Prostate gland (tissue), 2 donors: ENCODE measurements at regions not wholly inside any gene's neighbourhood (a gene's known extent, or its start where the extent isn't known, plus 50 kb on each side); places are given as distances from the start of the nearest gene placed in this dataset.

ENCODE experiments used
- DNase-seq: peaks from one replicate; pipeline ENCODE4 v3.0.0-alpha.2; 2019; ENCODE audit warnings: low spot score
- H3K27ac ChIP-seq, 2 donors: fragments of 200-600 bp; sonication (generic); 2 replicates each; pipeline ENCODE4 v1.5.1; 2017 to 2019
- H3K27me3 ChIP-seq: fragments of 200-600 bp; sonication (generic); replicated peaks from 2 replicates; pipeline ENCODE4 v1.5.1; 2019; ENCODE audit not compliant: insufficient read depth
- H3K36me3 ChIP-seq, 2 donors: fragments of 200-600 bp; sonication (generic); 1 replicate in 1 of 2; 2 replicates in 1 of 2; pipeline versions ENCODE4 v1.5.1 to v1.8.1; 2017 to 2019
- H3K4me1 ChIP-seq: fragments of 200-600 bp; sonication (generic); replicated peaks from 2 replicates; pipeline ENCODE4 v1.5.1; 2019
- H3K4me3 ChIP-seq, 2 donors: fragments of 200-600 bp; sonication (generic); 2 replicates each; pipeline ENCODE4 v1.5.1; 2017 to 2019
- H3K9me3 ChIP-seq: fragments of 200-600 bp; sonication (generic); 2 replicates; pipeline ENCODE4 v1.5.1; 2017
- POLR2A ChIP-seq: fragments of 450-650 bp; IDR thresholded peaks from one replicate; pipeline ENCODE4 v1.6.1; 2016; ENCODE audit warnings: antibody characterized with exemption, mild to moderate bottlenecking
- POLR2AphosphoS5 ChIP-seq: sonication (generic); formaldehyde crosslinking; IDR thresholded peaks from one replicate; pipeline ENCODE4 v1.6.1; 2017; ENCODE audit warnings: antibody characterized with exemption
- WGBS: methylation state at CpG from one replicate; pipeline ENCODE4 v1.1.5; 2018; 5-methylcytosine and 5-hydroxymethylcytosine counted together
- intact Hi-C: fragments of 100-400 bp; cut with DNase I; formaldehyde crosslinking; loops from one replicate; pipeline ENCODE4 v1.14.2; 2022
- TF ChIP-seq, protein P1 (sequence below), 4 experiments: fragments of 200-600 bp in 2 of 4; fragments of 450-650 bp in 2 of 4; sonication (generic) in 2 of 4; IDR thresholded peaks; 1 replicate in 3 of 4; 2 replicates in 1 of 4; pipeline ENCODE4 v1.5.1; 2016 to 2019; ENCODE audit warnings: antibody characterized with exemption in 4 of 4, mild to moderate bottlenecking in 2 of 4, moderate library complexity in 2 of 4

DNA sequence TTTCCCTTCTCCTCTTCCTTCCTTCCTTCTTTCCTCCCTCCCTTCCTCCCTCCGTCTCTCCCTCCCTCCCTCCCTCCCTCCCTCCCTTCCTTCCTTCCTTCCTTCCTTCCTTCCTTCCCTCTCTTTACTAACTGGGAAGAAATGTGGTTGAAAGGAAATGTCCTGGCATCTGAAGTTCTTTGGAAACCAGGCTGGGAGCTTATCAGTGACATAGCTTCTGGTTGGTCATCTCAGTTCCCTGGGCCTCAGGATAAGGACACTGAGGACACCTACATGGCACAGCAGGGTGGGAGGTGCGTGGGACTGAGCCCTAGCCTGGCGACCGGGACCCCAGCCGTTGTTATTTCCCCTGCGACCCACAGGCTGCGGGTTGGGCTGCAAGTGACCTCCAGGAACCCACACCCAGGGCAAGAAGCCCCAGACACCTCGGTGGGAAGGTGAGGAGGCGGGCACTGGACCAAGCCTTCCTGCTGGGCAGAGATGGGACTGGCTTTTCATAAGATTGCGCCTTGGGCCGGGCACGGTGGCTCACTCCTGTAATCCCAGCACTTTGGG is 1486.5 kb downstream of the TBC1D22A start:
- intact Hi-C loops, result no loop called here
- DNase-seq, result no peak
- H3K36me3 ChIP-seq, result no peaks in the 10 kb centered on the region
- H3K4me1 ChIP-seq, result peaks cover 3% of the 10 kb centered on the region
- H3K27ac ChIP-seq, result no peak overlapping the region
- H3K9me3 ChIP-seq, result no peaks in the 10 kb centered on the region
- TF ChIP-seq, protein P1, sequence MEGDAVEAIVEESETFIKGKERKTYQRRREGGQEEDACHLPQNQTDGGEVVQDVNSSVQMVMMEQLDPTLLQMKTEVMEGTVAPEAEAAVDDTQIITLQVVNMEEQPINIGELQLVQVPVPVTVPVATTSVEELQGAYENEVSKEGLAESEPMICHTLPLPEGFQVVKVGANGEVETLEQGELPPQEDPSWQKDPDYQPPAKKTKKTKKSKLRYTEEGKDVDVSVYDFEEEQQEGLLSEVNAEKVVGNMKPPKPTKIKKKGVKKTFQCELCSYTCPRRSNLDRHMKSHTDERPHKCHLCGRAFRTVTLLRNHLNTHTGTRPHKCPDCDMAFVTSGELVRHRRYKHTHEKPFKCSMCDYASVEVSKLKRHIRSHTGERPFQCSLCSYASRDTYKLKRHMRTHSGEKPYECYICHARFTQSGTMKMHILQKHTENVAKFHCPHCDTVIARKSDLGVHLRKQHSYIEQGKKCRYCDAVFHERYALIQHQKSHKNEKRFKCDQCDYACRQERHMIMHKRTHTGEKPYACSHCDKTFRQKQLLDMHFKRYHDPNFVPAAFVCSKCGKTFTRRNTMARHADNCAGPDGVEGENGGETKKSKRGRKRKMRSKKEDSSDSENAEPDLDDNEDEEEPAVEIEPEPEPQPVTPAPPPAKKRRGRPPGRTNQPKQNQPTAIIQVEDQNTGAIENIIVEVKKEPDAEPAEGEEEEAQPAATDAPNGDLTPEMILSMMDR (IDR thresholded peaks at IDR 0.05), result no peak
- TF ChIP-seq POLR2AphosphoS5 (no peak), POLR2A (no peak)
- no peak overlapping the region for H3K4me3 ChIP-seq
- WGBS, result 64% methylated on average over 9 of the region's 12 CpGs
- H3K27me3 ChIP-seq, result no peaks in the 10 kb centered on the region

DNA sequence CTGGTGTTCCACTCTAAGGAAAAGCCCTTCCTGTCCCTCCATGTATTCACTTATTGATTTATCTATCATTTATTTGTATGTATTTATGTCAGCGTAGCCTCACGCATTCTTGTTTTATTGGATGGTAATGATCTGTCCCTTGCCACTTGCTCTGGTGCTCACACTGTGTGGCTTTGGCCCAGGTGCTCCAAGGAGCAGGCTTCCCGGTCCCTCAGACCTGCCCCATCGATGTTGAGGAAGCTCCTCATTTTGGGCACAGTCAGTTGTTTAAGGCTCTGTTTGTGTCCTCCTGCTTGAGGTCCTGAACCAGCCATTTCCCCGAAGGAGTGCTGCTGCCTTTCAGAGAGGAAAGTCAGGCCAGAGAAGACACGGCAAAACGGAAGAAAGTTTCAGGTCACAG is 1485.4 kb downstream of the TBC1D22A start:
- no peak for DNase-seq
- Histone ChIP-seq H3K27me3 (no peaks in the 10 kb centered on the region), H3K4me3 (no peak overlapping the region), H3K36me3 (no peaks in the 10 kb centered on the region), H3K4me1 (no peaks in the 10 kb centered on the region), H3K27ac (no peak overlapping the region), H3K9me3 (no peaks in the 10 kb centered on the region)
- TF ChIP-seq POLR2AphosphoS5 (no peak), POLR2A (no peak)
- TF ChIP-seq, protein P1 (IDR thresholded peaks at IDR 0.05), result no peak
- 80% methylated on average over 7 of the region's 7 CpGs for WGBS
- intact Hi-C loops, result no loop called here

DNA sequence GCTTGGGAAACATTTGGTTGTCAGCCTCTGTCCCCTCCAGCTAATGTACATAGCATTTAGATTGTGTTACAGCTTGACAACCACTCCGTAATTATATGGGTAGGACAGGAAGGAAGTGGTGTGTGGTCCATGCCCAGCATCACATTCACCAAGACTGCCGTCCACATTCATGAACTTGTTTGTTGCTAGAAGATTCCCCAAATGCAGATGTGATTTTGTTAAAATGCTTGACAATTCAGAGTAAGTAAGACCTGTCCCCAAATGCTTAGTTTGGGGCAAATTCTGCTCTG is 1482.7 kb downstream of the TBC1D22A start:
- H3K4me3 ChIP-seq, result no peak overlapping the region
- H3K36me3 ChIP-seq, result no peaks in the 10 kb centered on the region
- no peaks in the 10 kb centered on the region for H3K4me1 ChIP-seq
- 41% methylated on average over 2 of the region's 2 CpGs for WGBS
- H3K9me3 ChIP-seq, result no peaks in the 10 kb centered on the region
- no peak overlapping the region for H3K27ac ChIP-seq
- no peaks in the 10 kb centered on the region for H3K27me3 ChIP-seq
- intact Hi-C loops, result no loop called here
- no peak for DNase-seq
- TF ChIP-seq, protein P1 (IDR thresholded peaks at IDR 0.05), result no peak
- no peak for TF ChIP-seq POLR2A
- TF ChIP-seq POLR2AphosphoS5, result no peak

DNA sequence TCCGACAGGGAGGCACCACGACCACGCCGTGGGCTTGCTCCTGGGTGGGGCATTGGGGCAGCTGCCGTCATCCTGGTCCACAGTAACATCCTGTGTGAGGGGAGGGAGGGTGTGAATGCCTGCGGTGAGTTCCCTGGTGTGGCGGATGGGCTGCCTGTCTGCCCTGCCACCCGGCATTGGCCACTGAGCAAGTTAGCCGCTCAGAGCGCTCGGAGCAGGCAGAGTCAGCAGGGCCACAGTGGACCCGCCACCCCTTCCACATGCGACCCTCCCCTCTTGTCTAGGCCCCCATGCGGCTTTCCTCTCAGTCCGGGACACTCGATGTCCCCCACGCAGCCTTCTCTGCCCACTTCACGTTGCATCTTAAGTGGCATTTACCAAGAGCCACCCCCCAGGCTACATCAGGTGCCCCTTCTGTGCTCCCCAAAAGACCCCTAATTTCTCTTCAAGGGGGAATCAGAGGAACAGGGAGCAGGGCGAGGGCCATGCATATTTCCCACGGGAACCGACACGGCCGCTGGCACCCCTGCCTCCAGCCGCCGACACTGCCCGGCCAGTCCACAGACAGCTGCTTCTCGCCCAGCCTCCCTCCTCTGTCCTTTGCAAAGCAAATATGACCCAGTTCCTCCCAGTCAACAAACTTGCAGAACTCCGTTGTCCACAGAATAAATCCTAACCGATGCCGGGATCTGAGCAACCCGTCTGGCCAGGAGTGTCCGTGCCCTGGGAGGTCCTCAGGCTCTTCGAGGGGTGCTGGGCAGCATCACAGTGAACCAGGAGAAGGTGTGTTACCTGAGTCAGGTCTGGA is 1482.1 kb downstream of the TBC1D22A start:
- no peaks in the 10 kb centered on the region for H3K9me3 ChIP-seq
- intact Hi-C loops, result no loop called here
- H3K27ac ChIP-seq, result no peak overlapping the region
- H3K27me3 ChIP-seq, result no peaks in the 10 kb centered on the region
- no peak for DNase-seq
- H3K4me1 ChIP-seq, result no peaks in the 10 kb centered on the region
- no peaks in the 10 kb centered on the region for H3K36me3 ChIP-seq
- TF ChIP-seq, protein P1 (IDR thresholded peaks at IDR 0.05), result no peak
- TF ChIP-seq POLR2AphosphoS5, result no peak
- no peak for TF ChIP-seq POLR2A
- no peak overlapping the region for H3K4me3 ChIP-seq
- WGBS, result 82% methylated on average over 33 of the region's 33 CpGs

DNA sequence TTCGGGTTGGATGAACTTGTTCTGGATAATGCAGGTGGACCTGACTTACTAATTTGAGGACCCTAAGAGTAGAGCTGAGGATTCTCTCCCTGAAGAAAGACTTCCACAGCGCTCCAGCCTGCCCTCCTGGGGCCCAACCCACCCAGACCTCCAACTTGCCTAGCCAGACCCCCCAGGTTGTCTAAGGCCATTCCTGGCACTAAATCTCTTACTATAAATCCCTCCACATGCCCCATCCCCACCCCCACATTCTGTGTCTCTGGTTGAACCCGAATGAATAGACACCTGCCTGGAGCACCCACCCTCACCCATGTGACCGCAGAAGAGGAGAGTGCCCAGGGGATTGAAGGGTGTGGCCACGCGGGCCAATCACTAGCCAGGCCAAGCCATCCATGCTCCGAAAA is 1480.0 kb downstream of the TBC1D22A start:
- no peak for DNase-seq
- intact Hi-C loops, result no loop called here

More for the DNA sequence above, 1480.0 kb downstream of the TBC1D22A start:
- H3K27ac ChIP-seq, result no peak overlapping the region
- H3K36me3 ChIP-seq, result no peaks in the 10 kb centered on the region
- 85% methylated on average over 7 of the region's 7 CpGs for WGBS
- H3K4me1 ChIP-seq, result no peaks in the 10 kb centered on the region
- H3K9me3 ChIP-seq, result no peaks in the 10 kb centered on the region
- H3K4me3 ChIP-seq, result no peak overlapping the region
- peaks cover 2% of the 10 kb centered on the region for H3K27me3 ChIP-seq
- TF ChIP-seq POLR2A (no peak), POLR2AphosphoS5 (no peak)
- TF ChIP-seq, protein P1 (IDR thresholded peaks at IDR 0.05), result no peak
